ENCODE measurements at regions not wholly inside any gene's neighbourhood (a gene's known extent, or its start where the extent isn't known, plus 50 kb on each side); places are given as distances from the start of the nearest gene placed in this dataset.
"Not testable (repeated sequence)": the region's sequence is repeated elsewhere in the genome, so short reads cannot be mapped to it uniquely, and the experiment has no call there.

GRCh38 chr6:28626386-28626785 is 100.7 kb downstream of the GPX5 start:
- TF ChIP-seq, protein P1, sequence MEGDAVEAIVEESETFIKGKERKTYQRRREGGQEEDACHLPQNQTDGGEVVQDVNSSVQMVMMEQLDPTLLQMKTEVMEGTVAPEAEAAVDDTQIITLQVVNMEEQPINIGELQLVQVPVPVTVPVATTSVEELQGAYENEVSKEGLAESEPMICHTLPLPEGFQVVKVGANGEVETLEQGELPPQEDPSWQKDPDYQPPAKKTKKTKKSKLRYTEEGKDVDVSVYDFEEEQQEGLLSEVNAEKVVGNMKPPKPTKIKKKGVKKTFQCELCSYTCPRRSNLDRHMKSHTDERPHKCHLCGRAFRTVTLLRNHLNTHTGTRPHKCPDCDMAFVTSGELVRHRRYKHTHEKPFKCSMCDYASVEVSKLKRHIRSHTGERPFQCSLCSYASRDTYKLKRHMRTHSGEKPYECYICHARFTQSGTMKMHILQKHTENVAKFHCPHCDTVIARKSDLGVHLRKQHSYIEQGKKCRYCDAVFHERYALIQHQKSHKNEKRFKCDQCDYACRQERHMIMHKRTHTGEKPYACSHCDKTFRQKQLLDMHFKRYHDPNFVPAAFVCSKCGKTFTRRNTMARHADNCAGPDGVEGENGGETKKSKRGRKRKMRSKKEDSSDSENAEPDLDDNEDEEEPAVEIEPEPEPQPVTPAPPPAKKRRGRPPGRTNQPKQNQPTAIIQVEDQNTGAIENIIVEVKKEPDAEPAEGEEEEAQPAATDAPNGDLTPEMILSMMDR (IDR thresholded peaks at IDR 0.05 in 4 of 5, conservative IDR thresholded peaks at IDR 0.05 in 1 of 5): not testable (repeated sequence)
- not testable (repeated sequence) for TF ChIP-seq POLR2A (IDR thresholded peaks at IDR 0.05)
